ENCODE measurements at regions not wholly inside any gene's neighbourhood (a gene's known extent, or its start where the extent isn't known, plus 50 kb on each side); places are given as distances from the start of the nearest gene placed in this dataset.

- Histone ChIP-seq H3K9me2 (replicated peaks; ENCODE audit: low read length) (no peaks in the 10 kb centered on the region), H3K79me2 (ENCODE audit: low read length) (no peaks in the 10 kb centered on the region), H3K27me3 (ENCODE audit: low read length) (no peaks in the 10 kb centered on the region), H3K4me1 (ENCODE audit: insufficient read depth, low read length) (no peaks in the 10 kb centered on the region; the same call in 1 of the 2 replicates), H3K9ac (ENCODE audit: low read length) (no peak overlapping the region), H2AFZ (ENCODE audit: low read length) (no peak overlapping the region), H3K36me3 (ENCODE audit: low read depth, low read length) (no peaks in the 10 kb centered on the region), H3K4me3 (ENCODE audit: low read length) (no peak overlapping the region), H3K9me3 (ENCODE audit: low read length) (no peaks in the 10 kb centered on the region), H3F3A (ENCODE audit: low read length, unreplicated experiment) (no peaks in the 10 kb centered on the region), H3K27ac (ENCODE audit: low read length) (no peak overlapping the region), H3K4me2 (ENCODE audit: low read length) (no peak overlapping the region), H4K20me1 (ENCODE audit: low read length) (no peaks in the 10 kb centered on the region)
- POLR2A ChIA-PET (ENCODE audit: unreplicated experiment), result no interaction called here
- DNase-seq (peak; percentile 8), ATAC-seq (peak; percentile 79)
- BruUV-seq (replicated peaks), result no TSS peak
- intact Hi-C loops (cut with micrococcal nuclease), result loop anchor here (5.0 kb wide), 1 partner anchor 381 kb away; no protein-coding TSS in a partner anchor
- no peak for TF ChIP-seq EZH2phosphoT487 (IDR thresholded peaks at IDR 0.05; ENCODE audit: borderline replicate concordance, low read length)
- TF ChIP-seq EZH2 (IDR thresholded peaks at IDR 0.05; ENCODE audit: low read length, unreplicated experiment), result no peak
- no peak for TF ChIP-seq CTCF (conservative IDR thresholded peaks at IDR 0.05; ENCODE audit: low read depth, low read length)
- CTCF ChIA-PET, result no interaction called here
Measured at GRCh38 chr14:44180975-44181374, 326.1 kb downstream of the FSCB start.

- Histone ChIP-seq H3K4me2 (ENCODE audit: low read length) (no peak overlapping the region), H3K79me2 (ENCODE audit: low read length) (no peaks in the 10 kb centered on the region), H4K20me1 (ENCODE audit: low read length) (no peaks in the 10 kb centered on the region), H3F3A (ENCODE audit: low read length, unreplicated experiment) (no peaks in the 10 kb centered on the region), H3K36me3 (ENCODE audit: low read depth, low read length) (no peaks in the 10 kb centered on the region), H3K27ac (ENCODE audit: low read length) (no peak overlapping the region), H3K27me3 (ENCODE audit: low read length) (no peaks in the 10 kb centered on the region), H2AFZ (ENCODE audit: low read length) (no peak overlapping the region), H3K4me3 (ENCODE audit: low read length) (no peak overlapping the region), H3K9me3 (ENCODE audit: low read length) (no peaks in the 10 kb centered on the region), H3K9me2 (replicated peaks; ENCODE audit: low read length) (no peaks in the 10 kb centered on the region), H3K9ac (ENCODE audit: low read length) (no peak overlapping the region), H3K4me1 (ENCODE audit: insufficient read depth, low read length) (no peaks in the 10 kb centered on the region)
- DNase-seq (no peak), ATAC-seq (no peak)
- BruUV-seq (replicated peaks), result no TSS peak
- TF ChIP-seq EZH2phosphoT487 (IDR thresholded peaks at IDR 0.05; ENCODE audit: borderline replicate concordance, low read length) (no peak), CTCF (conservative IDR thresholded peaks at IDR 0.05; ENCODE audit: low read depth, low read length) (no peak), EZH2 (IDR thresholded peaks at IDR 0.05; ENCODE audit: low read length, unreplicated experiment) (no peak)
- POLR2A ChIA-PET (ENCODE audit: unreplicated experiment), result no interaction called here
- intact Hi-C loops (cut with micrococcal nuclease), result no loop called here
- CTCF ChIA-PET, result no interaction called here
Measured at GRCh38 chr14:44170556-44170955, 336.5 kb downstream of the FSCB start.

- Histone ChIP-seq H3F3A (ENCODE audit: low read length, unreplicated experiment) (no peaks in the 10 kb centered on the region), H3K4me1 (ENCODE audit: insufficient read depth, low read length) (no peaks in the 10 kb centered on the region), H3K79me2 (ENCODE audit: low read length) (no peaks in the 10 kb centered on the region), H3K27me3 (ENCODE audit: low read length) (no peaks in the 10 kb centered on the region), H4K20me1 (ENCODE audit: low read length) (no peaks in the 10 kb centered on the region), H3K9ac (ENCODE audit: low read length) (no peak overlapping the region), H3K27ac (ENCODE audit: low read length) (no peak overlapping the region), H2AFZ (ENCODE audit: low read length) (no peak overlapping the region), H3K36me3 (ENCODE audit: low read depth, low read length) (no peaks in the 10 kb centered on the region), H3K4me3 (ENCODE audit: low read length) (no peak overlapping the region), H3K9me3 (ENCODE audit: low read length) (no peaks in the 10 kb centered on the region), H3K4me2 (ENCODE audit: low read length) (no peak overlapping the region), H3K9me2 (replicated peaks; ENCODE audit: low read length) (no peaks in the 10 kb centered on the region)
- ChIA-PET CTCF (no interaction called here), POLR2A (ENCODE audit: unreplicated experiment) (no interaction called here)
- no peak for TF ChIP-seq CTCF (conservative IDR thresholded peaks at IDR 0.05; ENCODE audit: low read depth, low read length)
- TF ChIP-seq EZH2 (IDR thresholded peaks at IDR 0.05; ENCODE audit: low read length, unreplicated experiment), result no peak
- no peak for TF ChIP-seq EZH2phosphoT487 (IDR thresholded peaks at IDR 0.05; ENCODE audit: borderline replicate concordance, low read length)
- intact Hi-C loops (cut with micrococcal nuclease), result no loop called here
- no TSS peak for BruUV-seq (replicated peaks)
- ATAC-seq, result no peak
- DNase-seq, result peak; percentile 12
Measured at GRCh38 chr14:44170101-44170500, 337.0 kb downstream of the FSCB start.

Data from PC-3 (cell line).